Caco-2 (cell line): ENCODE measurements at regions not wholly inside any gene's neighbourhood (a gene's known extent, or its start where the extent isn't known, plus 50 kb on each side); places are given as distances from the start of the nearest gene placed in this dataset.

Source experiments
- BruUV-seq: library from RNA; stranded (reverse); fragments of 400-500 nt; replicated peaks from 2 replicates; lab custom pipeline; 2021; lab: Mats Ljungman, UMichigan
- CTCF ChIA-PET: fragments of 300-600 bp; sonication (Branson Sonifier 250); formaldehyde crosslinking; loops from one replicate; lab custom pipeline; 2022; ENCODE audit warnings: antibody characterized with exemption; lab: Charles Lee
- POLR2A ChIA-PET: fragments of 300-600 bp; sonication (Branson Sonifier 250); formaldehyde crosslinking; loops from one replicate; lab custom pipeline; 2022; ENCODE audit warnings: antibody characterized with exemption; lab: Charles Lee
- DNase-seq, 2 experiments: peaks; one replicate each; pipeline versions ENCODE4 v3.0.0 to v3.0.0-alpha.2; 2020 to 2022
- H3K27me3 ChIP-seq: replicated peaks from 2 replicates; pipeline ENCODE4 v1.6.0; 2011; ENCODE audit warnings: low read length; ENCODE audit not compliant: control insufficient read depth, insufficient read depth
- H3K36me3 ChIP-seq: 2 replicates; pipeline ENCODE4 v1.5.1; 2011; ENCODE audit warnings: low read length; ENCODE audit not compliant: control insufficient read depth, insufficient read depth
- H3K4me1 ChIP-seq: fragments of 250-450 bp; sonication (Bioruptor Pico); 2 replicates; pipeline ENCODE4 v1.5.1; 2020; ENCODE audit warnings: mild to moderate bottlenecking
- H3K4me3 ChIP-seq: 2 replicates; pipeline ENCODE4 v1.5.1; 2011; ENCODE audit warnings: low read depth, mild to moderate bottlenecking, control low read depth, low read length
- H3K9me3 ChIP-seq: fragments of 250-450 bp; sonication (Bioruptor Pico); 2 replicates; pipeline ENCODE4 v1.5.1; 2020; ENCODE audit warnings: mild to moderate bottlenecking, moderate library complexity
- H3K27ac Mint-ChIP-seq: one replicate; pipeline ENCODE4 v1.8.0; 2022; ENCODE audit warnings: mixed read lengths; ENCODE audit not compliant: unreplicated experiment
- H3K27me3 Mint-ChIP-seq: one replicate; pipeline ENCODE4 v1.8.0; 2022; ENCODE audit warnings: mixed read lengths; ENCODE audit not compliant: insufficient read depth, unreplicated experiment
- H3K36me3 Mint-ChIP-seq: one replicate; pipeline ENCODE4 v1.8.0; 2022; ENCODE audit warnings: mild to moderate bottlenecking, mixed read lengths; ENCODE audit not compliant: insufficient read depth, unreplicated experiment
- H3K4me1 Mint-ChIP-seq: one replicate; pipeline ENCODE4 v1.8.0; 2022; ENCODE audit warnings: low read depth, mixed read lengths; ENCODE audit not compliant: unreplicated experiment
- H3K4me3 Mint-ChIP-seq: one replicate; pipeline ENCODE4 v1.8.0; 2022; ENCODE audit warnings: mild to moderate bottlenecking, moderate library complexity, mixed read lengths; ENCODE audit not compliant: unreplicated experiment
- H3K9me3 Mint-ChIP-seq: one replicate; pipeline ENCODE4 v1.8.0; 2022; ENCODE audit warnings: mixed read lengths; ENCODE audit not compliant: unreplicated experiment
- intact Hi-C: fragments of 100-400 bp; cut with micrococcal nuclease; formaldehyde crosslinking; loops from one replicate; pipeline ENCODE4 v1.10.0; 2022; ENCODE audit not compliant: unreplicated experiment
- TF ChIP-seq, protein P1 (sequence below), 2 experiments: fragments of 200-600 bp in 1 of 2; IDR thresholded peaks; 1 replicate in 1 of 2; 2 replicates in 1 of 2; pipeline versions ENCODE4 v1.5.1 to v1.8.0; 2011 to 2022; ENCODE audit warnings: antibody characterized with exemption in 1 of 2, control low read depth in 1 of 2, inconsistent platforms in 1 of 2, low read depth in 1 of 2, low read length in 1 of 2, mild to moderate bottlenecking in 1 of 2, moderate library complexity in 1 of 2; ENCODE audit not compliant: insufficient read depth in 1 of 2, severe bottlenecking in 1 of 2, unreplicated experiment in 1 of 2

DNA sequence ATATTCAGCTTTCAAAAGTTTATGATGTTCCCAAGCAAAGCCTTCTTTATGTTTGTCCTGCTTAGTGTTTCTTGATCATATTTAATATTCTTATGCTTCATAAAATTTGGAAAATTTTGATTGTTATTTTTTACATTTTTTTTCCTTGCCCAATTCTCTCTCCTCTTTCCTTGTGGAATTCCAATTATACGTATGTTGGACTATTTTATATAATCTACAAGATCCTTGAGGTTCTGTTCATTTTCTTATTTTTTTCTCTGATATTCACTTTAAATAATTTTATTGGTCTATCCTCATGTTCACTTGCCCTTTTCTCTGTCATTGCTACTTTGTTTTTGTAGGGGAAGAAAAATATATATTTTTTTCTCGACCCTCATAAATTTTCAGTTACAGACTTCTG, 167.7 kb downstream of the DYRK2 start:
- no peak overlapping the region for H3K4me3 Mint-ChIP-seq
- intact Hi-C loops, result no loop called here
- no peaks in the 10 kb centered on the region for H3K36me3 Mint-ChIP-seq
- TF ChIP-seq, protein P1, sequence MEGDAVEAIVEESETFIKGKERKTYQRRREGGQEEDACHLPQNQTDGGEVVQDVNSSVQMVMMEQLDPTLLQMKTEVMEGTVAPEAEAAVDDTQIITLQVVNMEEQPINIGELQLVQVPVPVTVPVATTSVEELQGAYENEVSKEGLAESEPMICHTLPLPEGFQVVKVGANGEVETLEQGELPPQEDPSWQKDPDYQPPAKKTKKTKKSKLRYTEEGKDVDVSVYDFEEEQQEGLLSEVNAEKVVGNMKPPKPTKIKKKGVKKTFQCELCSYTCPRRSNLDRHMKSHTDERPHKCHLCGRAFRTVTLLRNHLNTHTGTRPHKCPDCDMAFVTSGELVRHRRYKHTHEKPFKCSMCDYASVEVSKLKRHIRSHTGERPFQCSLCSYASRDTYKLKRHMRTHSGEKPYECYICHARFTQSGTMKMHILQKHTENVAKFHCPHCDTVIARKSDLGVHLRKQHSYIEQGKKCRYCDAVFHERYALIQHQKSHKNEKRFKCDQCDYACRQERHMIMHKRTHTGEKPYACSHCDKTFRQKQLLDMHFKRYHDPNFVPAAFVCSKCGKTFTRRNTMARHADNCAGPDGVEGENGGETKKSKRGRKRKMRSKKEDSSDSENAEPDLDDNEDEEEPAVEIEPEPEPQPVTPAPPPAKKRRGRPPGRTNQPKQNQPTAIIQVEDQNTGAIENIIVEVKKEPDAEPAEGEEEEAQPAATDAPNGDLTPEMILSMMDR (IDR thresholded peaks at IDR 0.05; ENCODE audit: insufficient read depth in 1 of 2, low read depth in 1 of 2, low read length in 1 of 2, severe bottlenecking in 1 of 2, unreplicated experiment in 1 of 2), result no peak
- DNase-seq, result no peak
- no peaks in the 10 kb centered on the region for H3K4me1 ChIP-seq
- no peaks in the 10 kb centered on the region for H3K27me3 Mint-ChIP-seq
- H3K36me3 ChIP-seq, result no peaks in the 10 kb centered on the region
- no TSS peak for BruUV-seq
- no peaks in the 10 kb centered on the region; the same call in 1 of the 2 replicates for H3K9me3 ChIP-seq
- no peak overlapping the region for H3K4me3 ChIP-seq
- ChIA-PET POLR2A (no interaction called here), CTCF (no interaction called here)
- H3K9me3 Mint-ChIP-seq, result peaks cover 19% of the 10 kb centered on the region
- no peak overlapping the region for H3K27ac Mint-ChIP-seq
- H3K4me1 Mint-ChIP-seq, result no peaks in the 10 kb centered on the region
- H3K27me3 ChIP-seq, result no peaks in the 10 kb centered on the region

- H3K4me1 ChIP-seq, result no peaks in the 10 kb centered on the region
- no peaks in the 10 kb centered on the region for H3K36me3 Mint-ChIP-seq
- ChIA-PET POLR2A (no interaction called here), CTCF (no interaction called here)
- peaks cover 19% of the 10 kb centered on the region for H3K9me3 Mint-ChIP-seq
- H3K36me3 ChIP-seq, result no peaks in the 10 kb centered on the region
- H3K4me1 Mint-ChIP-seq, result no peaks in the 10 kb centered on the region
- intact Hi-C loops, result no loop called here
- H3K27me3 Mint-ChIP-seq, result no peaks in the 10 kb centered on the region
- no peak overlapping the region for H3K27ac Mint-ChIP-seq
- H3K9me3 ChIP-seq, result no peaks in the 10 kb centered on the region; the same call in 1 of the 2 replicates
- no peaks in the 10 kb centered on the region for H3K27me3 ChIP-seq
- no TSS peak for BruUV-seq
- no peak overlapping the region for H3K4me3 Mint-ChIP-seq
- H3K4me3 ChIP-seq, result no peak overlapping the region
- no peak for DNase-seq
- TF ChIP-seq, protein P1 (IDR thresholded peaks at IDR 0.05; ENCODE audit: insufficient read depth in 1 of 2, low read depth in 1 of 2, low read length in 1 of 2, severe bottlenecking in 1 of 2, unreplicated experiment in 1 of 2), result no peak
These were observed 169.9 kb downstream of the DYRK2 start for GRCh38 chr12:67818459-67818903.

DNA sequence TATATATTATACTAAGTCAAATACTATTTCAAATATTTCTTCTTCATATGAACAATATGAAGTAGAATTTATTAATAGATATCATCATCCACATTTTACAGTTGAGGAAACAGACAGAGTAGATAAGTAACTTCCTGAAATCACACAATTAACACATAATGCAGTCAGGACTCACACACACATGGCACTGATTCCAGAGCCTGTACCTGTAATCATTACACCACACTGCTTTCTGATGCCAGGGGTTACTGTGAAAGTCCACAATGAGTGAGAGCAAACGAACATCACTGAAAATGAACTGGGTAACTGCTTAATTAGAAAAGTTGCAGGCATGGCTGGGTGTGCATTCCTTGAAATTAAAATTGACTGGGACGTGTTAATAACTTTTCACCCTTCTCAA, 169.3 kb upstream of the IFNG-AS1 start:
- no peak for DNase-seq
- no peaks in the 10 kb centered on the region; the same call in 1 of the 2 replicates for H3K9me3 ChIP-seq
- no peaks in the 10 kb centered on the region for H3K4me1 ChIP-seq
- BruUV-seq, result no TSS peak
- no peaks in the 10 kb centered on the region for H3K36me3 ChIP-seq
- ChIA-PET CTCF (no interaction called here), POLR2A (no interaction called here)
- Mint-ChIP-seq H3K36me3 (no peaks in the 10 kb centered on the region), H3K27me3 (no peaks in the 10 kb centered on the region), H3K4me3 (no peak overlapping the region), H3K4me1 (no peaks in the 10 kb centered on the region), H3K27ac (no peak overlapping the region), H3K9me3 (peaks cover 11% of the 10 kb centered on the region)
- no peaks in the 10 kb centered on the region for H3K27me3 ChIP-seq
- no peak overlapping the region for H3K4me3 ChIP-seq
- intact Hi-C loops, result no loop called here
- TF ChIP-seq, protein P1 (IDR thresholded peaks at IDR 0.05; ENCODE audit: insufficient read depth in 1 of 2, low read depth in 1 of 2, low read length in 1 of 2, severe bottlenecking in 1 of 2, unreplicated experiment in 1 of 2), result no peak
